Neural cell (in vitro differentiated cells): ENCODE measurements at regions not wholly inside any gene's neighbourhood (a gene's known extent, or its start where the extent isn't known, plus 50 kb on each side); places are given as distances from the start of the nearest gene placed in this dataset.

Experiments
- H2AFZ ChIP-seq: fragments of 200-600, 300-800 bp; sonication (generic), shearing (Covaris generic); 2 replicates; pipeline ENCODE4 v1.6.0; 2014; ENCODE audit warnings: low read depth, mild to moderate bottlenecking, antibody characterized with exemption, low read length, moderate library complexity
- H3F3A ChIP-seq: fragments of 200-600 bp; shearing (Covaris generic); 2 replicates; pipeline ENCODE4 v1.6.1; 2016; ENCODE audit warnings: mild to moderate bottlenecking, moderate library complexity, mixed read lengths, antibody characterized with exemption, low read length; ENCODE audit not compliant: insufficient read depth, poor library complexity, severe bottlenecking
- H3K27ac ChIP-seq: fragments of 200-600, 300-800 bp; sonication (generic), shearing (Covaris generic); 2 replicates; pipeline ENCODE4 v1.5.1; 2014; ENCODE audit warnings: mild to moderate bottlenecking, low read length, moderate library complexity
- H3K27me3 ChIP-seq: fragments of 300-800, 200-600 bp; sonication (generic), shearing (Covaris generic); 2 replicates; pipeline ENCODE4 v1.6.0; 2014; ENCODE audit warnings: mild to moderate bottlenecking, low read depth, low read length, moderate library complexity; ENCODE audit not compliant: insufficient read depth
- H3K36me3 ChIP-seq: fragments of 300-800, 200-600 bp; sonication (generic), shearing (Covaris generic); 2 replicates; pipeline ENCODE4 v1.5.1; 2014; ENCODE audit warnings: mild to moderate bottlenecking, antibody characterized with exemption, low read length, moderate library complexity; ENCODE audit not compliant: insufficient read depth
- H3K4me2 ChIP-seq: fragments of 300-800, 200-600 bp; sonication (generic), shearing (Covaris generic); 2 replicates; pipeline ENCODE4 v1.6.0; 2014; ENCODE audit warnings: mild to moderate bottlenecking, low read length
- H3K4me3 ChIP-seq: fragments of 300-800, 200-600 bp; sonication (generic), shearing (Covaris generic); 2 replicates; pipeline ENCODE4 v1.5.1; 2014; ENCODE audit warnings: mild to moderate bottlenecking, low read length, moderate library complexity
- H3K79me2 ChIP-seq: fragments of 200-600 bp; shearing (Covaris generic); replicated peaks from 2 replicates; pipeline ENCODE4 v1.6.0; 2014; ENCODE audit warnings: mild to moderate bottlenecking, low read length, moderate library complexity; ENCODE audit not compliant: insufficient read depth
- H3K9ac ChIP-seq: fragments of 300-800, 200-600 bp; sonication (generic), shearing (Covaris generic); 2 replicates; pipeline ENCODE4 v1.6.1; 2016; ENCODE audit warnings: mild to moderate bottlenecking, low read length, mixed read lengths
- H3K9me2 ChIP-seq: fragments of 200-600 bp; shearing (Covaris generic); 2 replicates; pipeline ENCODE4 v1.6.1; 2016; ENCODE audit warnings: mild to moderate bottlenecking, low read length, mixed read lengths; ENCODE audit not compliant: insufficient read depth
- H3K9me3 ChIP-seq: fragments of 200-600, 300-800 bp; sonication (generic), shearing (Covaris generic); 2 replicates; pipeline ENCODE4 v1.6.1; 2016; ENCODE audit warnings: mild to moderate bottlenecking, mixed run types, low read length, moderate library complexity, mixed read lengths
- H4K20me1 ChIP-seq: fragments of 200-600 bp; shearing (Covaris generic); 2 replicates; pipeline ENCODE4 v1.6.1; 2016; ENCODE audit warnings: mild to moderate bottlenecking, mixed run types; ENCODE audit not compliant: insufficient read depth
- CTCF ChIP-seq: fragments of 450-650 bp; IDR thresholded peaks from 2 replicates; pipeline ENCODE4 v1.5.1; 2014; ENCODE audit warnings: antibody characterized with exemption, mild to moderate bottlenecking, moderate library complexity; ENCODE audit not compliant: poor library complexity, severe bottlenecking
- EP300 ChIP-seq: fragments of 450-650 bp; conservative IDR thresholded peaks from 2 replicates; pipeline ENCODE4 v1.6.1; 2014; ENCODE audit warnings: antibody characterized with exemption, mild to moderate bottlenecking, moderate library complexity; ENCODE audit not compliant: poor library complexity, severe bottlenecking
- EZH2 ChIP-seq: fragments of 200-600, 300-800 bp; shearing (Covaris generic), sonication (generic); IDR thresholded peaks from 2 replicates; pipeline ENCODE4 v1.6.1; 2014; ENCODE audit warnings: antibody characterized with exemption, low read length, borderline replicate concordance, mild to moderate bottlenecking; ENCODE audit not compliant: insufficient read depth, poor library complexity, severe bottlenecking
- MXI1 ChIP-seq: fragments of 450-650 bp; conservative IDR thresholded peaks from 2 replicates; pipeline ENCODE4 v1.6.1; 2014; ENCODE audit warnings: antibody characterized with exemption, mild to moderate bottlenecking; ENCODE audit not compliant: poor library complexity, severe bottlenecking
- POLR2AphosphoS5 ChIP-seq: IDR thresholded peaks from 2 replicates; pipeline ENCODE4 v1.6.1; 2012
- RAD21 ChIP-seq: fragments of 450-650 bp; conservative IDR thresholded peaks from 2 replicates; pipeline ENCODE4 v1.6.1; 2014; ENCODE audit warnings: antibody characterized with exemption, mild to moderate bottlenecking, moderate library complexity
- REST ChIP-seq: IDR thresholded peaks from 2 replicates; pipeline ENCODE4 v1.6.1; 2012; ENCODE audit warnings: borderline replicate concordance
- SMC3 ChIP-seq: fragments of 450-650 bp; conservative IDR thresholded peaks from 2 replicates; pipeline ENCODE4 v1.6.1; 2014; ENCODE audit warnings: antibody characterized with exemption, mild to moderate bottlenecking, moderate library complexity; ENCODE audit not compliant: poor library complexity
- TAF1 ChIP-seq: IDR thresholded peaks from 2 replicates; pipeline ENCODE4 v1.6.1; 2012; ENCODE audit warnings: low read depth

- Histone ChIP-seq H3K27ac (no peak overlapping the region), H3K4me2 (no peak overlapping the region), H3K4me3 (no peak overlapping the region), H2AFZ (no peak overlapping the region), H3K9ac (no peak overlapping the region), H4K20me1 (no peaks in the 10 kb centered on the region), H3K79me2 (no peaks in the 10 kb centered on the region), H3F3A (no peaks in the 10 kb centered on the region), H3K27me3 (no peaks in the 10 kb centered on the region), H3K36me3 (no peaks in the 10 kb centered on the region), H3K9me2 (no peaks in the 10 kb centered on the region), H3K9me3 (no peaks in the 10 kb centered on the region)
- TF ChIP-seq EP300 (no peak), TAF1 (no peak), REST (no peak), POLR2AphosphoS5 (no peak), EZH2 (no peak), MXI1 (no peak), SMC3 (no peak), CTCF (no peak), RAD21 (no peak)
Measured at GRCh38 chr6:149136913-149137286, 180.6 kb upstream of the TAB2 start.

GRCh38 chr6:149137594-149137993 is 179.9 kb upstream of the TAB2 start:
- Histone ChIP-seq H3K9me2 (no peaks in the 10 kb centered on the region), H3F3A (no peaks in the 10 kb centered on the region), H4K20me1 (no peaks in the 10 kb centered on the region), H3K9me3 (no peaks in the 10 kb centered on the region), H2AFZ (no peak overlapping the region), H3K4me2 (no peak overlapping the region), H3K79me2 (no peaks in the 10 kb centered on the region), H3K36me3 (no peaks in the 10 kb centered on the region), H3K9ac (no peak overlapping the region), H3K27ac (no peak overlapping the region), H3K27me3 (no peaks in the 10 kb centered on the region), H3K4me3 (no peak overlapping the region)
- no peak for TF ChIP-seq REST
- TF ChIP-seq RAD21, result no peak
- no peak for TF ChIP-seq EZH2
- no peak for TF ChIP-seq EP300
- no peak for TF ChIP-seq SMC3
- TF ChIP-seq TAF1, result no peak
- no peak for TF ChIP-seq CTCF
- TF ChIP-seq MXI1, result no peak
- TF ChIP-seq POLR2AphosphoS5, result no peak
